ENCODE measurements at regions not wholly inside any gene's neighbourhood (a gene's known extent, or its start where the extent isn't known, plus 50 kb on each side); places are given as distances from the start of the nearest gene placed in this dataset.

- TF ChIP-seq CTCF (optimal IDR thresholded peaks at IDR 0.05 in 1 of 3, IDR thresholded peaks at IDR 0.05 in 1 of 3, conservative IDR thresholded peaks at IDR 0.05 in 1 of 3; ENCODE audit: extremely low read depth in 1 of 3, insufficient read depth in 2 of 3, low read length in 3 of 3) (no peak), EZH2 (IDR thresholded peaks at IDR 0.05; ENCODE audit: low read length) (no peak)
Measured at GRCh38 chr3:43838009-43838758, 147.4 kb downstream of the ABHD5 start.

Measured in keratinocyte (primary cell).